Adrenal gland (tissue), 5 donors: ENCODE measurements at regions not wholly inside any gene's neighbourhood (a gene's known extent, or its start where the extent isn't known, plus 50 kb on each side); places are given as distances from the start of the nearest gene placed in this dataset.

Experiments
- CTCF ChIP-seq, 6 experiments: fragments of 450-650 bp in 4 of 6; fragments of 200-600 bp in 2 of 6; sonication (generic) in 1 of 6; IDR thresholded peaks; 1 replicate in 5 of 6; 2 replicates in 1 of 6; pipeline versions ENCODE4 v1.5.1 to v1.8.0; 2016 to 2021; ENCODE audit warnings: antibody characterized with exemption in 6 of 6, mild to moderate bottlenecking in 2 of 6, moderate library complexity in 1 of 6
- POLR2A ChIP-seq, 2 donors: fragments of 450-650 bp; IDR thresholded peaks; one replicate each; pipeline ENCODE4 v1.6.1; 2017; ENCODE audit warnings: antibody characterized with exemption in 2 of 2, mild to moderate bottlenecking in 2 of 2, moderate library complexity in 1 of 2
- donor health status: DM: no; HTN: no; CAD: no.

- TF ChIP-seq CTCF (IDR thresholded peaks at IDR 0.05) (no peak), POLR2A (IDR thresholded peaks at IDR 0.05) (no peak)
These were observed 718.7 kb upstream of the SGO1 start for GRCh38 chr3:20904671-20905070.
